IPS DF 6.9 (cell line): ENCODE measurements at regions not wholly inside any gene's neighbourhood (a gene's known extent, or its start where the extent isn't known, plus 50 kb on each side); places are given as distances from the start of the nearest gene placed in this dataset.

Experiments used
- DNase-seq: peaks from one replicate; pipeline ENCODE4 v3.0.0-alpha.2; 2013; ENCODE audit warnings: low read depth, low spot score
- H3K27ac ChIP-seq: one replicate; pipeline ENCODE4 v1.5.1; 2013; ENCODE audit warnings: low read length, control low read depth
- H3K27me3 ChIP-seq: 2 replicates; pipeline ENCODE4 v1.6.1; 2013; ENCODE audit warnings: mild to moderate bottlenecking, low read length; ENCODE audit not compliant: control insufficient read depth, insufficient read depth
- H3K36me3 ChIP-seq: 2 replicates; pipeline ENCODE4 v1.6.1; 2013; ENCODE audit warnings: low read length; ENCODE audit not compliant: control insufficient read depth, insufficient read depth
- H3K4me1 ChIP-seq: 2 replicates; pipeline ENCODE4 v1.6.1; 2013; ENCODE audit warnings: low read length; ENCODE audit not compliant: control insufficient read depth, insufficient read depth
- H3K4me3 ChIP-seq: 2 replicates; pipeline ENCODE4 v1.5.1; 2013; ENCODE audit warnings: mild to moderate bottlenecking, low read length
- H3K9me3 ChIP-seq: 2 replicates; pipeline ENCODE4 v1.6.1; 2013; ENCODE audit warnings: low read length, inconsistent platforms; ENCODE audit not compliant: control insufficient read depth, insufficient read depth
- WGBS: extraction: QIAGEN DNeasy Blood & Tissue Kit; methylation state at CpG from one replicate; pipeline ENCODE4 v1.1.7; 2013; ENCODE audit warnings: mixed read lengths, missing lambda C conversion rate; ENCODE audit not compliant: insufficient read length, insufficient coverage; 5-methylcytosine and 5-hydroxymethylcytosine counted together

DNA sequence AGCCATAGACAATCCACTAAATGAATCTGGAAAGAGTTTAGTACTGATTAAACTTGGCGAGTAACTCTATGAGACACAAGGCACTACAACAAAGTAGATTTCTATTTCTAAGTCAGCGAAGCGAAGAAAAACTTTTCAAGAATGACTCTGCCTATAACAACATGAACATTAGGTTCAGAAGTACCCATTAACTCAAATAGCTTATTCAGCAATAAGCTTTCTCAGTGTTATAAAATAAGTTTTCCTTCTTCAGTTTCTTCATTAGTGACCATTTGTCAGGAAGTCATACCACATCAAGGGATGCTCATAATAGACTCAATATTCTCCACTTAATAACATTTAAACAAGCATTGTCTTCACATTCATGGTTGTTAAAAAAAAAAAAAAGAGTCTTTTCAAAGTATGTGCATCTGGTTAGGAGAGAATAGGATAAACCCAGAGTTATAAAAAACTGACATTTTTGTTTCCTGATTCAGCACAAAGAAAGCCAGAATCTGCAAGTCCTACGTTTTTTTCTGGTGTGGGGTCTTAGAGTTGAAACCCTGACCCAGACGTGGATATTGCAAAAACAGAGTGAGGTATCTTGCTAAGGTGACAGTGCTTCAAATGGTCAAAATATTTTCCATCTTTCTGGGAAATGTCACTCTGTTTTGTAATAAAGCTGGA, 148.2 kb upstream of the PREP start:
- Histone ChIP-seq H3K27ac (no peak overlapping the region), H3K27me3 (no peaks in the 10 kb centered on the region), H3K4me3 (no peak overlapping the region), H3K4me1 (no peaks in the 10 kb centered on the region), H3K9me3 (no peaks in the 10 kb centered on the region), H3K36me3 (no peaks in the 10 kb centered on the region)
- DNase-seq, result no peak
- no CpG with 5 or more reads among the region's 5 CpGs for WGBS

DNA sequence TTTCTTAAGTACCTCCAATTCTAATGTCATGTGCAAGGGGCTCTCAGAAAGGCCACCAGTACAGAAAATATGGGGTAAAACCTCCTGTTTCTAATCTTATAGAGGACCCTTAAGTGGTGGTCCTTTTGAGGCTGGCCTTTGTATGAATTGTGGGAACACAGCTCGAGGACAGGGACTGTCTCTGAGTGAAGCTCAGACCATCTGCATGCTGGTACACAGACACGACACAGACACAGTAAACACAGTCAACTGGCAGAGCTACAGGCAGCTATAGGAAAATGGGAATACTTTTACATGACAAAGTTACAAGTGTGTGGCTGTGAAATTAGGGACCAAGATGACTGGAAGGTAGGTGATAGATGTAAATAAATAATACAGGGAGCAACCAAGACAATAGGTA, 143.9 kb upstream of the PREP start:
- DNase-seq, result no peak
- H3K4me1 ChIP-seq, result no peaks in the 10 kb centered on the region
- WGBS, result no CpG with 5 or more reads among the region's 2 CpGs
- H3K9me3 ChIP-seq, result no peaks in the 10 kb centered on the region
- no peak overlapping the region for H3K27ac ChIP-seq
- no peaks in the 10 kb centered on the region for H3K27me3 ChIP-seq
- H3K4me3 ChIP-seq, result no peak overlapping the region
- no peaks in the 10 kb centered on the region for H3K36me3 ChIP-seq

DNA sequence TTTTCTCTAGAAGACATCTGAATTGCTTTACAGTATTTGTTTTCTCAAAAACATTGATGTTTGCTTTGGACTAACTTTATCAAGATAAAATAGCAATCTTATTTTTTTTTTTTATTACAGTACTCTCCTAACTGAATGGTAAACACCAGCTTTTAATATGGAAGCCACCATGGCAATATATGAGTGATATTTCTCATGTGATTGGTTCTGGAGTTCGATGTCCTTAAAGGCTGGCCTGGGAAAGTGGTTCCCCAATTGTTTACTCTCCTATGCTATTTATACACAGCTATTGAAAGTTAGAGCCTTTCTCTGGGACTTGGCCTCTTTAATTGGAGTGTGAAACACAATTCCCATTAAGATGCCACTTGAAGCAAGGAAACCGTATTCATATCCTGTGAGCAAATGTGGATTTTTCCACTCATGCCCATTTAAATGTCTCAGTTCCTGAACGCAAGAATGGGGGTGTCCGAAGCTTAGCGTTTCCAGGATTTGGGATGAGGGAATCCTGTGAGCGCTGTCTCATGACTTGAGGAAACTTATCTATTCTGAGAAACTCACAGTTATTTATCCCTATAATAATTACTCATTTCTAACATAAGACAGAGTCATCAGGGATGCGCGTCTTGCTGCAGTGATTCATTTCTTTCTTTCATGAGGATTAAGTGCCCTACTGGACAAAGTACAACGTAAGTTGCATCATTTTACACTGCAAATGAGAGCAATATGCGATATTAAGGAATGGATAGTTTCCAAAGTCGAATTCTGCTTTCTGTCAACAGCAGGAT, 143.3 kb upstream of the PREP start:
- H3K36me3 ChIP-seq, result no peaks in the 10 kb centered on the region
- WGBS, result no CpG with 5 or more reads among the region's 11 CpGs
- no peaks in the 10 kb centered on the region for H3K4me1 ChIP-seq
- no peak overlapping the region for H3K27ac ChIP-seq
- H3K9me3 ChIP-seq, result no peaks in the 10 kb centered on the region
- no peak overlapping the region for H3K4me3 ChIP-seq
- no peaks in the 10 kb centered on the region for H3K27me3 ChIP-seq
- DNase-seq, result no peak

DNA sequence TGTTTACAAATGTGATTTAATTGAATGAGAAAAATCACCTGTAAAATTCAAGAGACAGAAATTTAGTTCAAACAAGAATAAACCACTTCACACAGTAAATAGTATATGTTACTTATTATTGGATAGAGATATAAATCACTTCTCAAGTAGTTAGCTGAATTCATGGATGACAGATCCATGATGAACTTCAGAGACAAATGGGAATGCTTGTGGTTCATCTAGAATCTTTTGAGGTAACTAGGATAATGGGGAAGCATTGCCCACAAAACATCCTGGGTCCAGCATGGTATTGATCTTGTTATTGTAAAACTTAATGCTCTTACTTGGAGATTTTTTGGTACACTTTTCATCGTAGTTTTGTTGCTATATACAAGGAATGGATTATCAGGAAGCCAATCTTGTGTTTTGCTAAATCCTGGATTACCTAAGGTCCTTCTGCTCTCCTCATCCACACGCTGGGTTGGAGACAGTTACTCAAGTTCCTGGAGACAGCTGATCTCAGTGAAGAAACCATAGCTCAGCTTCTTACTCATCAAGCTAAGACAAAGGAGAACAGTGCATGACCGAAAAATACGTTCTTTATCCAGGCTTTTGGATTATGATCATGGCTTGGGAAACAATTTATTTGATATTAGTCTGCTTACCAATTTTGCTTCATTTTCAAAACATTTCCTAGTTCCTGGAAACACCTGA, 142.5 kb upstream of the PREP start:
- Histone ChIP-seq H3K36me3 (no peaks in the 10 kb centered on the region), H3K27me3 (no peaks in the 10 kb centered on the region), H3K4me1 (no peaks in the 10 kb centered on the region), H3K27ac (no peak overlapping the region), H3K4me3 (no peak overlapping the region), H3K9me3 (no peaks in the 10 kb centered on the region)
- no CpG with 5 or more reads among the region's 4 CpGs for WGBS
- DNase-seq, result no peak

DNA sequence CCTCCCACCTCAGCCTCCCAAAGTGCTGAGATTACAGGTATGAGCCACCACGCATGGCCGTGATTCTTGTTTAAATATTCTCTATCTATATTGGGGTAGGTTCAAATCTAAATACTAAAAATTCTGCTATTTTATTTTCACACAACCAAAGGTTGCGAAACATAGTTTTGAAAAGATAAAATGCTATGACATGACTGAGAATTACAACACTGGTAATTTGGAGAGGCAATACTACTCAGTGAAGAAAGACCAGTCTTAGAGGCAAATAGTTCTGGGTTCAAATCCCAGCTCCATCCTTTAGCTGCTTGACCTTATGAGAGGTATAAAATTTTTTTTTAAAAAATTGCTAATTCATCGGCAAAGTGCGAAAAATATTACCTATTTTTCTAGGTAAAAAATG, 137.0 kb upstream of the PREP start:
- no peak for DNase-seq
- H3K27me3 ChIP-seq, result no peaks in the 10 kb centered on the region
- H3K36me3 ChIP-seq, result no peaks in the 10 kb centered on the region
- no CpG with 5 or more reads among the region's 5 CpGs for WGBS
- H3K27ac ChIP-seq, result no peak overlapping the region
- no peak overlapping the region for H3K4me3 ChIP-seq
- no peaks in the 10 kb centered on the region for H3K4me1 ChIP-seq
- no peaks in the 10 kb centered on the region for H3K9me3 ChIP-seq

DNA sequence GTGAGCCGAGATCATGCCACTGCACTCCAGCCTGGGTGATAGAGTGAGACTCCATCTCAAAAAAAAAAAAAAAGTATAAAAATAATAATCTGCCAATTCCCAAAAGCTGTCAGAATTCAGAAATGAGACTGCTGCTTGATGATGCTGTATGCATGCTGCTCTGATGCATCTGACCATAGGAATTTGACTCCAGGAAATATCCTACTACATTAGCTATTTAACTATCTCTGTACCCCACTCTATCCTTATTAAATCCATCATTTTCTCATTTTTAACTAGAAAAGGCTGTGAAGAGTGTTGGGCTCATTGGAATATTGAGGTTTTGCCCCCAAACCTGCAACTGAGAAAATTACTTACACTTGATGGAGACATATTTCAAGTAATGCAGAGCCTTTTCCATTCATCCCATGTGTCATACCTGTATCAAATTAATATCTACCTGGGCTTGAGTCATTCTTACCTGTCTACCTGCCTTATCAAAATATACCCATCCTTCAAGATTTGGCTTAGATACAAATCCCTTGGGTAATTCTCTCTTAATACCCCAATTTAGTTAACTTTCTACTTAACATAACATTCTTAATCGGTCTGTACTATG, 135.2 kb upstream of the PREP start:
- DNase-seq, result no peak
- Histone ChIP-seq H3K4me3 (no peak overlapping the region), H3K36me3 (no peaks in the 10 kb centered on the region), H3K27ac (no peak overlapping the region), H3K9me3 (no peaks in the 10 kb centered on the region), H3K4me1 (no peaks in the 10 kb centered on the region), H3K27me3 (no peaks in the 10 kb centered on the region)
- no CpG with 5 or more reads among the region's 2 CpGs for WGBS

DNA sequence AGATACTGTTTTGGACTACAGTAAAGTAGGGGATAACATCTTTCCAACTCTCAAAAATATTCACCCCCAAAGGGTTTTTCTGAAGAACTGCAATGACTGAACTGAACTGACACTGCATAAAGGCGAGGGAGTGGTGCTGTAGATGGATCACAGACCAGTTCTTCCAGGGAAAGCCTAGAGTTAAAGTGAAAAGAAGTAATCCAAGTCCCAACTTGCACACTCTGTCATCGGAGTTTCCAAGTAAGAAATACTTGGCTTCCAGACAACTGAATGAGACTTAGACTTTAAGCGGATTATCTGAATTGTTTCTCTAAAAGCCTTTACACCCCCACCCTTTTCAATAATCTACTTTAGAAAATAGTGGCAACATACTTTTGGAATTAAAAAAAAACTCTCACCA, 134.1 kb upstream of the PREP start:
- Histone ChIP-seq H3K27me3 (no peaks in the 10 kb centered on the region), H3K4me3 (no peak overlapping the region), H3K36me3 (no peaks in the 10 kb centered on the region), H3K9me3 (no peaks in the 10 kb centered on the region), H3K4me1 (no peaks in the 10 kb centered on the region), H3K27ac (no peak overlapping the region)
- no CpG with 5 or more reads among the region's 3 CpGs for WGBS
- no peak for DNase-seq

DNA sequence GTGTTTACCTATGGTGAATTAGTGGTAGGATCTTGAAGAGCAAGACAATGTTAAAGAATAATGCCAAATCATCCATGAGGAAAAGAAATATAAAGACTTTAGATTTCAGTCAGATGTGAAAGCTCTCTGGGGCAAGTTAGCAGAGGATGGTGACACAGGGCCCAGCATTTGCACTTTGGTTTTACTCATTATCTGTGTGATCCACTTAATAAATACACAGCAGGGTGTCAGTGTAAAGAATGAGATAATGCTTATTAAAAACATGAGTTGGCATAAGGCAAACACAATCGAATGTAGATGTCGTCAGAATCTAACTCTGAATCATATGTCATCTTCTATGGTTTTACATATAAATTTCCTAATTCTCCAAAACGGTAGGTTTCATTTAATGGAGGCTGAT, 130.4 kb upstream of the PREP start:
- no CpG with 5 or more reads among the region's 3 CpGs for WGBS
- H3K27me3 ChIP-seq, result no peaks in the 10 kb centered on the region
- no peaks in the 10 kb centered on the region for H3K9me3 ChIP-seq
- H3K4me3 ChIP-seq, result no peak overlapping the region
- no peak overlapping the region for H3K27ac ChIP-seq
- H3K4me1 ChIP-seq, result no peaks in the 10 kb centered on the region
- H3K36me3 ChIP-seq, result no peaks in the 10 kb centered on the region
- no peak for DNase-seq

DNA sequence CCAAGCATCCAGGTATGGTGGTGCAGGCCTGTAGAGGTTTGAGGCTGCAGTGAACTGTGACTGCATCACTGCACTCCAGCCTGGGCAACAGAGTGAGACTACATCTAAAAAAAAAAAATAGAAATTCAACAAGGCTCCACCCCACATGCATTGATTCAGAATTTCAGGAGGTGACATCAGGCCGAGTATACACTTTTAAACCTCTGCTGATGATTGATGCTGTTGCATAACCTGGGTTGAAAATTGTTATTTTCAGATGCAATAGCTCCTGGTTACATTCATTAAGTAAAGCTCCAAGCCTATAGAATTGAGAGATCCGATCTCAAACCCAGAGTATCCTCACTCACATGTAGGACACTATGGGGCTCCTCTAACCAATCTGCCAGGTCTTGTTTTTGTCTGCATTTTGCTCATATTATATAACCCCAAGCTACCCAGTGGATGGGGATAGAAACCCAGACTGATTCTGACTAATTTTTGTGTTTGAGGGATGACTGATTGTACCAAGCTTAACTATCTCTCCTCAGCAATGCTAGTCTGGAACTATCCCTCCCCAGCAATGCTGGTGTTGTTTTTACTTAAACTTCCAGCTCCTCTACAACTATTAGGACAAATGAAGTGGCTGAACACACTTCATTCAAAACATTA, 123.5 kb upstream of the PREP start:
- H3K36me3 ChIP-seq, result no peaks in the 10 kb centered on the region
- H3K27ac ChIP-seq, result no peak overlapping the region
- no peaks in the 10 kb centered on the region for H3K9me3 ChIP-seq
- no peaks in the 10 kb centered on the region for H3K27me3 ChIP-seq
- no peaks in the 10 kb centered on the region for H3K4me1 ChIP-seq
- no peak for DNase-seq
- WGBS, result no CpG with 5 or more reads among the region's 2 CpGs
- H3K4me3 ChIP-seq, result no peak overlapping the region

DNA sequence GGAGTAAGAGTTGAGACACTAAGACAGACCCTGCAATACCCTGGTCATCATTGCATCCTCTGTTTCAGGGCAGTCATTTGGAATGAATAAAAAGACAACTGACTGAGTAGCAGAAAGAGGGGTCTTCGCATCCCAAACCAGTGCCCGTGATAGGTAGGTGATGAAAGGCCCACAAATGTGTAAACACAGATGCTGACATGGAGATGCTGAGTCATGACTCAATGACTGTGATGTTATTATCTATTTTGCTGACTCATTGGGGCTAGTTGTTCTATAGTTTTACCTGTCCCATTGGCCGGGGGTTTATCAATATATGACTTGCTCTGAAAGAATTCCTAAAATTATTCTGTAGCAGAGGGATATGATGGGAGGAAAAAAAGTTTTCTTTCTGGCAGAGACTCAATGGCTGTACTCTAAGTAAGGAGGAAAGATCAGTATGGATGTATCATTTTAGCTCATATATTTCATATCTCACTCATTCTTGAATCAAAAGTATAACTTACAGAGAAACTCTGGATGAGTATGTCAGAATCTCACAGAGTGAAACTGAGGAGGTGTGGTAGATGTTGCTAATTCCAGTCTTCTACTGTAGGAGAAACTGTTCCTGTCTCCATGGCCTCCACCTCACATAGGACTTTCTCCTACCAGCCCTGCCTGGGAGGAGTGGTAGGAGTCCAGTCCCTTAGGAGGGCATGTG, 119.9 kb upstream of the PREP start:
- no peaks in the 10 kb centered on the region for H3K27me3 ChIP-seq
- no peak overlapping the region for H3K4me3 ChIP-seq
- WGBS, result no CpG with 5 or more reads among the region's 3 CpGs
- H3K4me1 ChIP-seq, result no peaks in the 10 kb centered on the region
- H3K36me3 ChIP-seq, result no peaks in the 10 kb centered on the region
- H3K9me3 ChIP-seq, result no peaks in the 10 kb centered on the region
- no peak for DNase-seq
- no peak overlapping the region for H3K27ac ChIP-seq
